HK-2 (cell line): ENCODE measurements at regions not wholly inside any gene's neighbourhood (a gene's known extent, or its start where the extent isn't known, plus 50 kb on each side); places are given as distances from the start of the nearest gene placed in this dataset.
"Not testable (repeated sequence)": the region's sequence is repeated elsewhere in the genome, so short reads cannot be mapped to it uniquely, and the experiment has no call there.

Experiments
- DNase-seq: peaks from one replicate; pipeline ENCODE4 v3.0.0-alpha.2; 2018; ENCODE audit not compliant: unreplicated experiment

GRCh38 chr15:57767481-57767880, 61.0 kb downstream of the POLR2M start:
- DNase-seq = no peak

GRCh38 chr15:57769266-57769665, 62.8 kb downstream of the POLR2M start:
- no peak for DNase-seq

- DNase-seq = no peak
Observed at GRCh38 chr15:57770495-57770894, 64.0 kb downstream of the POLR2M start.

DNA sequence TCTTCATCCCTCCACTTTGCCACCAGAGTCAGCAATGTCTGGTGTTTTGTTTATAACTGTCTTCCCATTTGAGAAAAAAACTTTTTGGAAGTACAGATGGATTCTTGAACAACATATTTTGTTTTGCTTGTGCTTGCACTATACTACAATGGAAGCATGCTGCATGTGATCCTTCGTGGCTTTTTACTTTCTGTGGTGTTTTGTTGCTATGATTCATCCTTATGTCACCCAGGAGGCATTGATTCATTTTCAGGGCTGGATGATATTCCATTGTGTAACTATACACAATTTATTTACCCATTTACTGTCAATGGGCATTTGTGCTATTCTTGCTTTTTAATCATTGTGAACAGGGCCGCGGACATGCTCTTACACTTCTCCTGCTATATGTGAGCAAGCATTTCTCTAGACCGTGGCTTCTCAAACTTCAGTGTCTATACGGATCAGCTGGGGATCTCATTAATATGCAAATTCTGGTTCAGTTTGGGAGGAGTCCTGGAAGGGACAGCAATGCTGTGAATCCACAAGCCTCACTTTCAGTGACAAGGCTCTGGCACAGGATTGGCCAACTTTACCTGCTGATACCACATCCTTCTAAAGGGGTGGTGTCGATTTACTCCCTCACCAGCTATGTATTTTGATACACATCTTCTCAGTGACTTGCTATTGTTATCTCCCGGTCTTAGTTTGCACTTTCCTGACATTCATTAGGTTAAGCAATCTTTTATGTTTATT, 65.9 kb downstream of the POLR2M start:
- DNase-seq = no peak

DNA sequence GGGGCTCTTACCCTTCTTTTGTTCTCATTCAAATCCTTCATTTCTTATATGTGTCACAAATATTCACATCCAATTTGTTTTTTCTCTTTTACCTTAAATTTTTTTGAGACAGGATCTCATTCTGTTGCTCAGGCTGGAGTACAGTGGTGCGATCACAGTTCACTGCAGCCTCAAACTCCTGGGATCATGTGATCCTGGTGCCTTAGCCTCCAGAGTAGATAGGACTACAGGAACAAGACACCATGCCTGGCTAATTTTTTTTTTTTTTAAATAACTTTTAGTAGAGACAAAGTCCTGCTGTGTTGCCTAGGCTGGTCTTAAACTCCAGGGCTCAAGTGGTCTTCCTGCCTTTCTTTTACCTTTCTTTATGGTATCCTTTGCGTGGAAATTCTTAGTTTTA, 66.5 kb downstream of the POLR2M start:
- no peak for DNase-seq

DNA sequence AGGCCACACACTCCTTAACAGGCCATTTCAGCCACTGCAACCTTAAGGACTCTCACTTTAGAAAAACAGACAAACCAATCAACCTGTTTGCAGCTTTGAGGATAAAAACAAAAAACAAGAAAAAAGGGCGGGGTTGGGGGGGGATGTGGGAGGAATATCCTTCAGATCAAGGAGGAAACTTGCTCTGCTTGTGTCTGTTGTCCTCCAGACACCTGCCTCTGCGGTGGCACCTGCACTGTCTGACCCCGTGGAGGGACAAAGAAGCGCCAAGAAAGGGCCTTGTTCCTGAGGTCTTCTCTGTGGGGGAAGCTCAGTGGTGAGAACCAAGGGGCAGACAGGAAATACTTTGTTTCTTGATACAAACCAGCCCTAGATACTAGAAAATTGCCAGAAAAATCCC, 70.5 kb downstream of the POLR2M start:
- DNase-seq = no peak

DNA sequence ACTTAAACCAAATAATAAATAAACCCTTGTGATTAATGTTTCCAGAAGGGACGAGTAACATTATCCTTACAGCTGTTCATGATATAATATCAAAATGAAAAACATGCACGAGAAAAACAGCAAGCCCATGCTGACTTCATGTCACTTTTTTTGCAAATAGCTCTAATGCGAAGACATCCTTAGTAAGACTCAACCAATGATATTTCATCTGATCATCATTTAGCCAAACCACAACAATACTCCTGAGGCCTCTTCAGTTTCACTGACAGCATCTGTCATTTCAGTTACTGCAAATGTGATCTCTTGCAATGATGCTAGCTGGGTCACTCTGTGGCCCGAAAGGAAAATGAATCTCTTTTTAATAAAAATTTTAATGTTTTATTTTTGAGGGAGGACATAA, 74.0 kb downstream of the POLR2M start:
- no peak for DNase-seq

- no peak for DNase-seq
Observed at GRCh38 chr15:57782731-57783130, 76.2 kb downstream of the POLR2M start.

GRCh38 chr15:57784081-57784511, 77.6 kb downstream of the POLR2M start:
- no peak for DNase-seq

GRCh38 chr15:57785039-57785438, 78.5 kb downstream of the POLR2M start:
- DNase-seq = no peak

GRCh38 chr15:57785959-57786358, 79.4 kb downstream of the POLR2M start:
- no peak for DNase-seq

DNA sequence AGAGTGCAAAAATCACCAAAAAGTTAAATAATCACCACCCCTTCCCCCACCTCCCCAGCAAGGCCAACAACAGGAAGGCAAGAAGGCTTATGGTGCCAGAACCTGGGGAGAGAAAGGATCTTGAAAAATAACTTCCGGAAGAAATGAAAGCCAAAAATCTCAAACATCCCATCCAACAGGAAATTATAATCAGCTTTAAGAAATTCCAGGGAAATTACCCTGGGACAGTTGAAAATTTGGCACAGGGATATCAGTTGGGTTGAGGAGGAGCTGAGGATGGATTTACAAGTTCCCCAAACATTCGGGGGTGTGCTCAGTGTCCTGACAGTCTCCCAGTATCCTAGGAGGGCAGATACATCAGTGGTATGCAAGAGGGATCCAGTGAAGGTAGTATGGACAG, 82.7 kb downstream of the POLR2M start:
- DNase-seq = no peak

DNA sequence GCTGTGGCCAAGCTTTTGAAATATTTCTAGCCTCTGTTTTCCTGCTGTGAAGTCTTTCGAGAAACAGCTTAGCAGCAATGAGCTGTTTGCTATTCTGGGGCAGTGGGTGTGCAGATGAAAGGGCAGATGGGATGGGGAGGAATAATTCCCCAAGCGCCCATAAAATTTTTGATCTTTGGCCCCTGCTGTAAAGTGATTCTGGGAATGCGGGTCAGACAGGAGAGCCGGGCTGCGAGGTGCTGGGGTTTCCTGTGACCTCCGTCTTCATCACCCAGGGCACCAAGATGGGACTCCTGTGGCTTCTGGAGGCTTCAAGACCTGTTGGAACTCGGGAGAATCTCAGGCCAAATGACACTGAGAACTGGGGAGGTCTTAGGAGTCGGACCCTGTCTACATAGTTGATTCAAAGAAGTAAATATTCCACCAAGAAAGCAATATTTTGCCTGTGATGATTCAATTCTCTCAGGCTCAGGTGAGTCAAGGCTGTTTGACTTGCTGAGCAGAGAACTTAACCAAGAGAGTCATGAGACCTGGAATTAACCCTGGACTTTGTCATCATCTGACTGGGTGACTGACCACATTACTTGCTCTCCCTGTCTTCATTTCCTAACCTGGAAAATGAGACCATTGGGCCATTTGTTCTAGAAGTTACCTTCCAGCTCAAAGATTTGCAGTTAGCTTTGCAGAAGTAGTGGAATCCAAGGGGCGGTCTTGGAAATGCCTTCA, 86.4 kb downstream of the POLR2M start:
- DNase-seq = no peak

GRCh38 chr15:57795261-57795660, 88.7 kb downstream of the POLR2M start:
- DNase-seq = no peak

- no peak for DNase-seq
Observed at GRCh38 chr15:57796146-57796545, 89.6 kb downstream of the POLR2M start.

- DNase-seq = no peak
Observed at GRCh38 chr15:57797110-57797509, 90.6 kb downstream of the POLR2M start.

GRCh38 chr15:57797568-57798267, 91.2 kb downstream of the POLR2M start:
- DNase-seq = no peak

DNA sequence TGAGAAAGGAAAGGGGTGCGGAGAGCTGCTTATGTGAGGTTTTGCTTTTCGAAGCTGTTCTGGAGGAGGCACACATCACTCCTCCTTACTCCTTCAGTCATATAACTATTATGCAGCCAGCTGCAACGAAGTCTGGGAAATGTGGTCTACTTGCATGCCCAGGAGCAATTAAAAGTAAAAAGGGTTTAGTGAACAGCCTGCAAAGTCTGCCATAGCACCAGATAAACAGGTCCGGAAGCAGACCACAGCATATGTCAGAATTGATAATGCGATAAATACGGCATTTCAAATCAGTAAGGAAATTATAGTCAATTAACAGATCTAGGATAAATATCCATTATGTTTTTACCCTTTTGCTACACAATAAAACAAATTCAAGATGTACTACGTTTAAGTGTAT, 99.5 kb downstream of the POLR2M start:
- DNase-seq = no peak

GRCh38 chr15:57809285-57809684, 102.8 kb downstream of the POLR2M start:
- not testable (repeated sequence) for DNase-seq

DNA sequence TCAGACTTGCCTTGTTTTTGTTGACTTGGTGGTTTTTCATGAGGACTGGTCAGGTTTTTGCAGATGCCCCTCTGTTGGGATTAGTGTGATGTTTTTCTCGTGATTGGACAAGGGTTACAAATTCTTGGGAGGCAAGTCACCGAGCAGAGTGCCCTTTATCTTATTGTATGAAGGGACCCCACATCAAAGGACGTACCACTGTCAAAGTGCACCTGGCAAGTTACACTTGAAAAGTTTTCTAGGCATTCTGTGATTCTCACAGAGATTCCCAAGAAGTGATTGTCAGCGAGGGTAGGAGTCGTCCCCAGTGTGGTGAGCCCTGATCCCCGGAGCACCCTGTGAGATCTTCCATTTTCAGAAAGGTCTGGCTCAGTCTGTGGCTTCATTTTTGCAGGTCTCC, 110.1 kb downstream of the POLR2M start:
- no peak for DNase-seq

- no peak for DNase-seq
Observed at GRCh38 chr15:57819646-57820045, 113.1 kb downstream of the POLR2M start.

DNA sequence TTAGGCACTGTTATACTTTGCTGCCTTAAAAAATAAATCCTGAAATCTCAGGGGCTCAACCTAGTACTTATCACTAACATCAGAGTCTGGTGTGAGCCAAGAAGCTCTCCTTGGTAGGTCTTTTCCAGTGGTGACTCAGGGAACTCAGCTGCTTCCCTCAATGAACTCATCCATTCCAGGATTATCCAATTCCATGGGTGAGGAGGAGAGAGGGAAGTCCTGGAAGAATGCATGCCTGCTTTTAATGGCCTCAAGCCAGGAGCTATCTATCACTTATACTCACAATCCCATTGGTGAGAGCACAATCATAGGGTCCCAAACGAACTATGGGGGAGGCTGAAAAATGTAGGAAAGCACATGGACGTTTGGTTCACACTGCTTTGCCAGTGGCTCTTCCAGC, 113.6 kb downstream of the POLR2M start:
- no peak for DNase-seq

GRCh38 chr15:57821826-57822225, 115.3 kb downstream of the POLR2M start:
- DNase-seq = no peak
